HCT116 (cell line): ENCODE measurements at regions not wholly inside any gene's neighbourhood (a gene's known extent, or its start where the extent isn't known, plus 50 kb on each side); places are given as distances from the start of the nearest gene placed in this dataset.

ENCODE experiments used
- ATAC-seq: fragments of 200-7000 bp; cut with Tn5 transposase; 2 replicates; pipeline ENCODE4 v1.9.1; 2020; ENCODE audit warnings: mild to moderate bottlenecking, moderate library complexity
- BruUV-seq: library from RNA; stranded (reverse); fragments of 400-500 nt; replicated peaks from 2 replicates; lab custom pipeline; 2021; lab: Mats Ljungman, UMichigan
- CTCF ChIA-PET: fragments of 300-600 bp; sonication (Branson Sonifier 250); formaldehyde crosslinking; loops from one replicate; lab custom pipeline; 2021; ENCODE audit warnings: antibody characterized with exemption; lab: Charles Lee
- POLR2A ChIA-PET: fragments of 300-600, 350-600 bp; sonication (Branson Sonifier 250); formaldehyde crosslinking; loops from one replicate; lab custom pipeline; 2021; ENCODE audit warnings: antibody characterized with exemption; lab: Charles Lee
- RAD21 ChIA-PET, 2 experiments: fragments of 300-600 bp; sonication (Branson Sonifier 250); formaldehyde crosslinking; loops; one replicate each; lab custom pipeline; 2023; ENCODE audit warnings: low total read pairs in 2 of 2; ENCODE audit not compliant: uncharacterized antibody in 2 of 2, unreplicated experiment in 2 of 2, low non-redundant PET in 1 of 2; lab: Charles Lee
- DNase-seq: peaks from one replicate; pipeline ENCODE4 v3.0.0-alpha.2; 2010; ENCODE audit warnings: low read depth, low spot score
- H2AFZ ChIP-seq: fragments of 200-600 bp; shearing (Covaris generic), sonication (generic); 2 replicates; pipeline ENCODE4 v1.6.1; 2017; ENCODE audit warnings: low read depth, mixed run types, mixed read lengths, antibody characterized with exemption, low read length; ENCODE audit not compliant: poor library complexity, severe bottlenecking
- H3K27ac ChIP-seq: 2 replicates; pipeline ENCODE4 v1.5.1; 2012; ENCODE audit warnings: low read depth, low read length
- H3K27me3 ChIP-seq: fragments of 200-600 bp; sonication (generic); 2 replicates; pipeline ENCODE4 v1.6.1; 2016; ENCODE audit warnings: mixed run types, low read length, mixed read lengths; ENCODE audit not compliant: insufficient read depth
- H3K36me3 ChIP-seq, 2 experiments: fragments of 200-500 bp in 1 of 2; fragments of 200-600 bp in 1 of 2; sonication (Bioruptor generic) in 1 of 2; sonication (generic) in 1 of 2; 2 replicates each; pipeline versions ENCODE4 v1.5.1 to v1.6.1; 2014 to 2016; ENCODE audit warnings: low read length in 2 of 2, inconsistent platforms in 1 of 2, mixed read lengths in 1 of 2, mixed run types in 1 of 2; ENCODE audit not compliant: insufficient read depth in 2 of 2, control insufficient read depth in 1 of 2
- H3K4me1 ChIP-seq, 2 experiments: fragments of 200-600 bp in 1 of 2; sonication (generic) in 1 of 2; 2 replicates each; pipeline versions ENCODE4 v1.5.1 to v1.6.1; 2012 to 2017; ENCODE audit warnings: low read length in 2 of 2, inconsistent platforms in 1 of 2, mild to moderate bottlenecking in 1 of 2, mixed read lengths in 1 of 2, mixed run types in 1 of 2, moderate library complexity in 1 of 2; ENCODE audit not compliant: insufficient read depth in 2 of 2, control insufficient read depth in 1 of 2
- H3K4me2 ChIP-seq: fragments of 200-600 bp; sonication (generic); 2 replicates; pipeline ENCODE4 v1.6.1; 2017; ENCODE audit warnings: mixed run types, low read length, mixed read lengths
- H3K4me3 ChIP-seq, 2 experiments: fragments of 200-600 bp in 1 of 2; sonication (generic) in 1 of 2; replicated peaks in 1 of 2; 2 replicates each; pipeline ENCODE4 v1.5.1; 2011 to 2016; ENCODE audit warnings: low read length in 2 of 2, control low read depth in 1 of 2, low read depth in 1 of 2, mild to moderate bottlenecking in 1 of 2, mixed read lengths in 1 of 2, mixed run types in 1 of 2
- H3K79me2 ChIP-seq: fragments of 200-600 bp; sonication (generic); 2 replicates; pipeline ENCODE4 v1.6.1; 2017; ENCODE audit warnings: mild to moderate bottlenecking, mixed run types, low read length, moderate library complexity, mixed read lengths; ENCODE audit not compliant: insufficient read depth
- H3K9ac ChIP-seq: fragments of 200-600 bp; sonication (generic); 2 replicates; pipeline ENCODE4 v1.6.1; 2016; ENCODE audit warnings: low read length, mixed read lengths
- H3K9me2 ChIP-seq: fragments of 200-600 bp; sonication (generic), shearing (Covaris generic); 2 replicates; pipeline ENCODE4 v1.6.1; 2017; ENCODE audit warnings: mixed run types, mild to moderate bottlenecking, moderate library complexity; ENCODE audit not compliant: insufficient read depth
- H3K9me3 ChIP-seq, 2 experiments: fragments of 200-500 bp in 1 of 2; fragments of 200-600 bp in 1 of 2; sonication (Bioruptor generic) in 1 of 2; sonication (generic) in 1 of 2; 2 replicates each; pipeline ENCODE4 v1.6.1; 2014 to 2017; ENCODE audit warnings: low read length in 2 of 2, mixed read lengths in 2 of 2, inconsistent platforms in 1 of 2, low read depth in 1 of 2, mild to moderate bottlenecking in 1 of 2, mixed run types in 1 of 2, moderate library complexity in 1 of 2; ENCODE audit not compliant: control insufficient read depth in 1 of 2, insufficient read depth in 1 of 2
- H4K20me1 ChIP-seq: fragments of 200-600 bp; sonication (generic), shearing (Covaris generic); 2 replicates; pipeline ENCODE4 v1.6.1; 2017; ENCODE audit warnings: mixed run types, mild to moderate bottlenecking, moderate library complexity; ENCODE audit not compliant: insufficient read depth
- CBX3 ChIP-seq: IDR thresholded peaks from 2 replicates; pipeline ENCODE4 v1.6.1; 2012; ENCODE audit warnings: low read depth
- CEBPB ChIP-seq: IDR thresholded peaks from 2 replicates; pipeline ENCODE4 v1.6.1; 2012; ENCODE audit warnings: low read depth
- EGR1 ChIP-seq: IDR thresholded peaks from 2 replicates; pipeline ENCODE4 v1.6.1; 2012; ENCODE audit warnings: low read depth
- ELF1 ChIP-seq: IDR thresholded peaks from 2 replicates; pipeline ENCODE4 v1.6.1; 2012; ENCODE audit warnings: low read depth, borderline replicate concordance
- EZH2 ChIP-seq: fragments of 200-600 bp; sonication (generic); IDR thresholded peaks from 2 replicates; pipeline ENCODE4 v1.6.1; 2017; ENCODE audit warnings: antibody characterized with exemption, mixed run types
- FOSL1 ChIP-seq: IDR thresholded peaks from 2 replicates; pipeline ENCODE4 v1.6.1; 2012; ENCODE audit warnings: low read depth
- JUND ChIP-seq: IDR thresholded peaks from 2 replicates; pipeline ENCODE4 v1.6.1; 2012
- POLR2A ChIP-seq: IDR thresholded peaks from 2 replicates; pipeline ENCODE4 v1.7.0; 2011; ENCODE audit warnings: borderline replicate concordance; ENCODE audit not compliant: insufficient read depth, insufficient read length; ENCODE audit errors: extremely low read depth
- RAD21 ChIP-seq: IDR thresholded peaks from 2 replicates; pipeline ENCODE4 v1.6.1; 2012; ENCODE audit warnings: low read depth, mild to moderate bottlenecking
- REST ChIP-seq: IDR thresholded peaks from 2 replicates; pipeline ENCODE4 v1.6.1; 2012; ENCODE audit warnings: low read depth
- SP1 ChIP-seq: IDR thresholded peaks from 2 replicates; pipeline ENCODE4 v1.6.1; 2012; ENCODE audit warnings: low read depth
- SRF ChIP-seq: IDR thresholded peaks from 2 replicates; pipeline ENCODE4 v1.6.1; 2012; ENCODE audit warnings: low read depth
- YY1 ChIP-seq: IDR thresholded peaks from 2 replicates; pipeline ENCODE4 v1.6.1; 2011; ENCODE audit warnings: low read length, low read depth, moderate library complexity, mild to moderate bottlenecking; ENCODE audit not compliant: insufficient replicate concordance; ENCODE audit errors: extremely low read depth
- ZFX ChIP-seq: fragments of 450-650 bp; IDR thresholded peaks from 2 replicates; pipeline ENCODE4 v1.6.1; 2017
- ZNF274 ChIP-seq: fragments of 200-500 bp; sonication (Bioruptor generic); IDR thresholded peaks from 2 replicates; pipeline ENCODE4 v1.6.1; 2014; ENCODE audit warnings: mild to moderate bottlenecking, low read depth, low read length, inconsistent platforms
- intact Hi-C: fragments of 100-400 bp; cut with micrococcal nuclease; formaldehyde crosslinking; loops from 2 replicates; pipeline ENCODE4 v1.10.0; 2022
- TF ChIP-seq, protein P1 (sequence below), 3 experiments: fragments of 200-600 bp in 1 of 3; sonication (generic) in 1 of 3; IDR thresholded peaks in 2 of 3; conservative IDR thresholded peaks in 1 of 3; 2 replicates each; pipeline ENCODE4 v1.5.1; 2012 to 2017; ENCODE audit warnings: low read depth in 2 of 3, low read length in 2 of 3, antibody characterized with exemption in 1 of 3, borderline replicate concordance in 1 of 3, control low read depth in 1 of 3, mild to moderate bottlenecking in 1 of 3, mixed read lengths in 1 of 3, mixed run types in 1 of 3, moderate library complexity in 1 of 3; ENCODE audit not compliant: insufficient read depth in 1 of 3
- TF ChIP-seq, protein P2 (sequence below): IDR thresholded peaks from 2 replicates; pipeline ENCODE4 v1.6.1; 2012
- TF ChIP-seq, protein P3 (sequence below): IDR thresholded peaks from 2 replicates; pipeline ENCODE4 v1.6.1; 2012

DNA sequence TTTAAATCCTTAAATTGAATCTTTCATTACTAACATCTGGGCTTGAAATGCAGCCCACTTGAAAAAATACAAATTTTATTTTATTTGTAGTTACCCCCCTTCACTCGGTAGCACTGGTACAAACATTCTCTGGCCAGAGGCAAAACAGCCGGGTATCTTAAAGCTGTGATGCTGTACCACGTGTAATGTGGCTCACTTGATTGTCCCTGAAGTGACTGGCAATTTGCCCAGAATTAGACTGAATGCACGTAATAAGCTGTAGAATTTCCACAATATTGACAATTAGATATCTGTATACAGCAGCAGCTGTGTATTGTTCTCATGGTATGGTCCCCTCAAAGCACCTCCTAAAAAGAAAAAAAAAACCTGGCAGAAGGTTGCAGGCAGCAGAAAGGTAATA is 192.8 kb upstream of the TBC1D5 start:
- no peaks in the 10 kb centered on the region for H3K27me3 ChIP-seq
- H3K9ac ChIP-seq, result no peak overlapping the region
- H3K9me3 ChIP-seq, result no peaks in the 10 kb centered on the region
- TF ChIP-seq CBX3 (no peak), EGR1 (no peak), EZH2 (no peak), ELF1 (no peak), ZNF274 (no peak), RAD21 (no peak), POLR2A (no peak), SRF (no peak), REST (no peak), YY1 (no peak), CEBPB (no peak), FOSL1 (no peak), JUND (no peak), ZFX (no peak), SP1 (no peak)
- TF ChIP-seq, protein P1, sequence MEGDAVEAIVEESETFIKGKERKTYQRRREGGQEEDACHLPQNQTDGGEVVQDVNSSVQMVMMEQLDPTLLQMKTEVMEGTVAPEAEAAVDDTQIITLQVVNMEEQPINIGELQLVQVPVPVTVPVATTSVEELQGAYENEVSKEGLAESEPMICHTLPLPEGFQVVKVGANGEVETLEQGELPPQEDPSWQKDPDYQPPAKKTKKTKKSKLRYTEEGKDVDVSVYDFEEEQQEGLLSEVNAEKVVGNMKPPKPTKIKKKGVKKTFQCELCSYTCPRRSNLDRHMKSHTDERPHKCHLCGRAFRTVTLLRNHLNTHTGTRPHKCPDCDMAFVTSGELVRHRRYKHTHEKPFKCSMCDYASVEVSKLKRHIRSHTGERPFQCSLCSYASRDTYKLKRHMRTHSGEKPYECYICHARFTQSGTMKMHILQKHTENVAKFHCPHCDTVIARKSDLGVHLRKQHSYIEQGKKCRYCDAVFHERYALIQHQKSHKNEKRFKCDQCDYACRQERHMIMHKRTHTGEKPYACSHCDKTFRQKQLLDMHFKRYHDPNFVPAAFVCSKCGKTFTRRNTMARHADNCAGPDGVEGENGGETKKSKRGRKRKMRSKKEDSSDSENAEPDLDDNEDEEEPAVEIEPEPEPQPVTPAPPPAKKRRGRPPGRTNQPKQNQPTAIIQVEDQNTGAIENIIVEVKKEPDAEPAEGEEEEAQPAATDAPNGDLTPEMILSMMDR (IDR thresholded peaks at IDR 0.05 in 2 of 3, conservative IDR thresholded peaks at IDR 0.05 in 1 of 3; ENCODE audit: borderline replicate concordance in 1 of 3, insufficient read depth in 1 of 3, low read depth in 2 of 3, low read length in 2 of 3), result no peak
- TF ChIP-seq, protein P2, sequence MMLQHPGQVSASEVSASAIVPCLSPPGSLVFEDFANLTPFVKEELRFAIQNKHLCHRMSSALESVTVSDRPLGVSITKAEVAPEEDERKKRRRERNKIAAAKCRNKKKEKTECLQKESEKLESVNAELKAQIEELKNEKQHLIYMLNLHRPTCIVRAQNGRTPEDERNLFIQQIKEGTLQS, result no peak
- TF ChIP-seq, protein P3, sequence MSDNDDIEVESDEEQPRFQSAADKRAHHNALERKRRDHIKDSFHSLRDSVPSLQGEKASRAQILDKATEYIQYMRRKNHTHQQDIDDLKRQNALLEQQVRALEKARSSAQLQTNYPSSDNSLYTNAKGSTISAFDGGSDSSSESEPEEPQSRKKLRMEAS, result no peak
- RAD21 ChIA-PET, result no interaction called here
- ATAC-seq (no peak), DNase-seq (no peak)
- no peaks in the 10 kb centered on the region for H3K79me2 ChIP-seq
- no peak overlapping the region for H3K4me2 ChIP-seq
- H4K20me1 ChIP-seq, result no peaks in the 10 kb centered on the region
- no peaks in the 10 kb centered on the region for H3K36me3 ChIP-seq
- H2AFZ ChIP-seq, result no peak overlapping the region
- CTCF ChIA-PET, result no interaction called here
- H3K4me3 ChIP-seq, result no peak overlapping the region
- intact Hi-C loops, result no loop called here
- no peak overlapping the region for H3K27ac ChIP-seq
- H3K4me1 ChIP-seq, result no peaks in the 10 kb centered on the region
- H3K9me2 ChIP-seq, result no peaks in the 10 kb centered on the region
- BruUV-seq, result no TSS peak
- POLR2A ChIA-PET, result no interaction called here
